ENCODE measurements at regions not wholly inside any gene's neighbourhood (a gene's known extent, or its start where the extent isn't known, plus 50 kb on each side); places are given as distances from the start of the nearest gene placed in this dataset.

DNA sequence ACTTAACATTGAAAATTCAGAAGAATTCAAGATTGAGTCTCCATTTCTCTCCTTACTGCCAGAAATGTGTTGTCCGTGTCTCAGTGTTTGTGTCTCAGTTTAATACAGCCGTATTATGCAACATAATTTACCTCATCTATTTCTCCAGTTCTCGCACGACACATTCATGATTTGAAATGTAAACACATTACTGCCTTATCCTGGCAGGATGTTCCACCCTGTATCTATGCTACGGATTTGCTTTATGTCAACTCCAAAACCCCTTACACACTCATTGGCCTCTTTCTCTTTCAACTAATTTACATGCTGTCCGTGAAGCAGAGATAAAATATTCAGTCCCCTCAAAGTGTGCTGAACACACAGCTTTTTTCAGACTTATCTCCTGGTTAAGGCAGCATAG, 653.7 kb upstream of the SEMA3D start:
- H3K9me3 Mint-ChIP-seq, result peaks cover 0 to 4% (median 0%) of the 10 kb centered on the region in 7 donors
- no peak for DNase-seq

DNA sequence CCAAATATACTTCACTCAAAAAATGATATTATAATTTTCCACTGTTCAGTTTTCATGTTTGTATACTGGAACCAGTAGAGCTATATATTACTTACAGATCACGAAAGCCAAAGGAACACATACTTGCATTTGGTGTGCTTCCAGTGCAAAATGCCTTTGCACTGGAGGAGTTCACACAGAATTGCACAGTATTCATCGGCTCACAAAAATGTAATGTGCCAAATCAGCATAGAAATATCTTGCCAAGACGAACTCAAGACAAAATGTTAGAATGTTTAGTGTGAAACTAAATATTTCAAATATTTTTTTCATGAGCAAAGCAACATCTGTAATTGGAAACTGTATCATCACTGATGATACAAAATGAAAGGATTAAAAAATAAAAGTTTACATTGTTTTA, 646.2 kb upstream of the SEMA3D start:
- no peaks in the 10 kb centered on the region for H3K9me3 Mint-ChIP-seq
- DNase-seq (no peak), ATAC-seq (ENCODE audit: low read depth in 2 of 2) (no peak)
- H3K4me3 Mint-ChIP-seq, result no peak overlapping the region
- no peaks in the 10 kb centered on the region for H3K27me3 Mint-ChIP-seq
- H3K4me1 Mint-ChIP-seq, result no peaks in the 10 kb centered on the region
- H3K36me3 Mint-ChIP-seq, result no peaks in the 10 kb centered on the region
- H3K27ac Mint-ChIP-seq, result no peak overlapping the region

More for the DNA sequence above, 653.7 kb upstream of the SEMA3D start:
- Mint-ChIP-seq H3K27me3 (no peaks in the 10 kb centered on the region), H3K36me3 (no peaks in the 10 kb centered on the region), H3K4me1 (no peaks in the 10 kb centered on the region), H3K27ac (peak overlapping the region in 1 of 6 donors; percentile 30), H3K4me3 (no peak overlapping the region)
- no peak for ATAC-seq (ENCODE audit: low read depth in 2 of 2)

DNA sequence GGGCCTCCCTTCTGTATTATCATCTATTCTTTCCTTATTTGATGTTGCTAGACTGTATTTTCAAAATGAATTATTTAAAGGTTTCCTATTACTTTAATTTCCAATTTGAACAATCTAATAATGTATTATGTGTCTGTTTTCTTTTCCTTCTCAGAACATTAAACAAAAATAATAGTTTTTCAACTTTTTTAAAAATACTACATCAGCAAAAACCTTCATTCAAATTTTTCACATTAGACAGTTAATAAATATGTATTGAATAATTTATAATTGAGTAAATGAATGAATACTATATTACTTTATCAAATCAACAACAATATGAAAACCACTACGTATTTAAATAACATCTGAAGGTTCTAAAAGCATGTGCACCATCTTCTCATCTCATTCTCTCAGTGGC, 644.1 kb upstream of the SEMA3D start:
- Mint-ChIP-seq H3K9me3 (peaks cover 0 to under 1% (median 0%) of the 10 kb centered on the region in 7 donors), H3K27ac (no peak overlapping the region), H3K4me1 (no peaks in the 10 kb centered on the region), H3K27me3 (no peaks in the 10 kb centered on the region), H3K36me3 (no peaks in the 10 kb centered on the region), H3K4me3 (no peak overlapping the region)
- DNase-seq (no peak), ATAC-seq (ENCODE audit: low read depth in 2 of 2) (no peak)

DNA sequence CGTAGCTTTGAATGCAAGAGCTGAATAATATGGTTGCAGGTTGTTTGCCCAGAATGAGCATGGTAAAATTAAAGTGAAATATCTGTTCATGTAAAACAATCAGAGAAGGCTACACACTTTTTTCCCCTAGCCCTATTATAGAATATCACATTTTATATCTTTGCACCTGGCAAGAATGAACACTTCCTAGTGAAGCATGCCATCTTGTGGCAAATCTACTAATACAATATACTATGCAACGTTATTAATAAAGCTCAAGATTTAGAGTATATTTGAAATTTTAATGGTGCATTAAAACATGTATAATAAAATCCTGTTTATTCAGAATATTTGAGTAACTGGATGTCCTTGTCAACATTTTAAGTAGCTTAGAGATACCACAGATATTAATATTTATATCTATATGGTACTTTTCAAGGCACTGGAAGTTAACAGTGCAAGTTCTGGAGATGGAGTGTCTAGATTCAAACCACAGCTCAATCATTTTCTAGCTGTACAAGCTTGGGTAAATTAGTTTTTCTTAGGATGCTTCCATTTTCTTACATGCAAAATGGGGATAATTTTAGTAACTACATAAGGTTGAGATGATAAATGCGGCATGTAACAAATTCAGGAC, 643.1 kb upstream of the SEMA3D start:
- DNase-seq (no peak), ATAC-seq (ENCODE audit: low read depth in 2 of 2) (no peak)
- Mint-ChIP-seq H3K4me1 (no peaks in the 10 kb centered on the region), H3K27ac (no peak overlapping the region), H3K27me3 (no peaks in the 10 kb centered on the region), H3K4me3 (no peak overlapping the region), H3K9me3 (peaks cover 0 to 1% (median 0%) of the 10 kb centered on the region in 7 donors), H3K36me3 (no peaks in the 10 kb centered on the region)

DNA sequence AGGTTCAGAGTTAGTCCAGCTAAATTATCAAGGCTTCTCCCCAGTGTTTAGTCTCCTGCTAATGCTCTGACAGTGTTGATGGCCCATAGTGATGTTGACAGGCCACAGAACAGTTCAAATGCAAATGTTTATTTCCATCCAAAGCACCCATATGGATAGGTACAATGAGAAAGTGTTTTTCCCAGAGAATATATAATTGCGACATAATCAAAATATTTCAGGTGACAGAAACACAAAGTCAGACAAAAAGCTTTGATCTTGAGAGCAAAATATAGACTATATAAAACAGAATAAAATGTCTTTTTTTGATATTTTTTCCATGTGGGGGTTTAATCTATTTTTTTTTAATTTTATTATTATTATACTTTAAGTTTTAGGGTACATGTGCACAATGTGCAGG, 642.3 kb upstream of the SEMA3D start:
- ATAC-seq (ENCODE audit: low read depth in 2 of 2) (no peak), DNase-seq (no peak)
- H3K9me3 Mint-ChIP-seq, result peaks cover 0 to 1% (median 0%) of the 10 kb centered on the region in 7 donors

DNA sequence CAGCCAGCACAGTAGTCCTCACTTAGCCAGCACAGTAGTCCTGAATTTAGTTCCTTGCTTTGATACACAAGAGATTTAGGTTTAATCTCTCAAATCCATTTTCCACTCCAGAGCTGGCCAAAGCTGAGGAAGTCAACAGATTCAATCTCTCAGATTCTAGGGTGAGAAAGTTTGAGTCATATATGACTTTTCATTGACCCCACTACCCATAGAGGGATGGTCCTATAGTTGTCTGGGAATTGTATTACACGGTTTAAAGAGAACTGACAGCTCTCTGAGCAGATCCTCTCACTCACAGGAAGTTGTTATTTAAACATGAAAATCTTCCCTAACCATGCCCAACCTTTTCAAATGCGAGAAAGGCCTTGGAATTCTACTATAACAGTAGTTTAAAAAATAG, 641.8 kb upstream of the SEMA3D start:
- Mint-ChIP-seq H3K27me3 (no peaks in the 10 kb centered on the region), H3K27ac (no peak overlapping the region), H3K36me3 (no peaks in the 10 kb centered on the region), H3K9me3 (peaks cover 0 to 1% (median 0%) of the 10 kb centered on the region in 7 donors), H3K4me3 (no peak overlapping the region), H3K4me1 (no peaks in the 10 kb centered on the region)
- no peak for ATAC-seq (ENCODE audit: low read depth in 2 of 2)
- DNase-seq, result no peak

More for the DNA sequence above, 642.3 kb upstream of the SEMA3D start:
- no peak overlapping the region for H3K4me3 Mint-ChIP-seq
- no peaks in the 10 kb centered on the region for H3K4me1 Mint-ChIP-seq
- no peaks in the 10 kb centered on the region for H3K36me3 Mint-ChIP-seq
- no peaks in the 10 kb centered on the region for H3K27me3 Mint-ChIP-seq
- H3K27ac Mint-ChIP-seq, result no peak overlapping the region

DNA sequence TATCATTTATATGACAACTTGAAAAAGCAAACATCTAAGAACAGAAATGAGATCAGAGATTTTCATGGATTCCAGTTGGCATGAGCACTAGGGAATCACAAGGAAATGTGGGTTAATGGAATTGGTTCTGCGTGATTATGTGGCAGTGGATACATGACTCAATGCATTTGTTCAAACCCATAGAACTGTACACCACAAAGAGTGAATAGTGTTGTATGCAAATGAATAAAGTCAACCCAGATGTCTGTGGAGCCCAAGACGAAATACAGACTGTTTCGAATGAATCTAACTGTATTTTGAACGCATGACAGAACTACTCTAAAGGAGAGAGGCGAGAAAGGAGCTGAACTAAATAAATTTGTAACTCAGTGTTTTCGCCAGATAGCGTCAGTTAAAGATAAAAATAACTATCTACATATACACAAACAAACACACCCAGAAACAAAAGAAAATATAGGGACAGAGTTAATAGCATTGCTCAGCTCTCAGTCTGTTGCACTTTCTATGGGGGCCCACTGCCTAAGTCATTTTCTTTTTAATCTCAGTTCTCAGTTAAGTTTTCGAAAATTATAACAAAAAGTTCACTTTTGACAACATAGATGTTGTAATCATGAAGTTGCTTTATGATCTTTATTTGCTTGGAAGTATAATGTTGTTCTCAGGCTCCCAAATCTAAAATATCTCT, 636.7 kb upstream of the SEMA3D start:
- Mint-ChIP-seq H3K9me3 (peaks cover 0 to 3% (median 0%) of the 10 kb centered on the region in 7 donors), H3K4me1 (no peaks in the 10 kb centered on the region), H3K27ac (no peak overlapping the region), H3K36me3 (no peaks in the 10 kb centered on the region), H3K27me3 (no peaks in the 10 kb centered on the region), H3K4me3 (no peak overlapping the region)
- ATAC-seq (ENCODE audit: low read depth in 2 of 2) (no peak), DNase-seq (no peak)

DNA sequence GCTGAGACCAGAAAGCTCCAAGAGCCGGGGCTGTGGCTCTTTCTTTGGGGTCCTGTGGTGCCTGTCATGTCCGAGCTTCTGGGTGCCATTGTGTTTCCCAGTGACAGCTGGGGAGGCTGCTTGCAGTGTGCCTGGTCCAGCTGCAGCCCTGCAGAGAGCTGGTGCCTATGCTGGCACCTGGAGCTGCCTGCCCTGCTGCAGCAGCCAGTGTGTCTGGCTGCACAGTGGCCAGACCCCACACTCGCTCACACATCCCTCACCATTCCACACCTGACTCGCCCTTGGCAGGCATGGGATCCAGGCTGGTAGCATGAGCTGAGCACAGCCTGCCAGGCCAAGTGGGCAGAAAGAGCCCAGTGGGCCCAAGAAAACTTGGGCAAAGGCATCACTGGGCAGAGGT, 635.1 kb upstream of the SEMA3D start:
- Mint-ChIP-seq H3K4me3 (no peak overlapping the region), H3K36me3 (no peaks in the 10 kb centered on the region), H3K4me1 (no peaks in the 10 kb centered on the region), H3K27me3 (no peaks in the 10 kb centered on the region), H3K9me3 (peaks cover 0 to 3% (median 0%) of the 10 kb centered on the region in 7 donors), H3K27ac (no peak overlapping the region)
- DNase-seq (no peak), ATAC-seq (ENCODE audit: low read depth in 2 of 2) (no peak)

DNA sequence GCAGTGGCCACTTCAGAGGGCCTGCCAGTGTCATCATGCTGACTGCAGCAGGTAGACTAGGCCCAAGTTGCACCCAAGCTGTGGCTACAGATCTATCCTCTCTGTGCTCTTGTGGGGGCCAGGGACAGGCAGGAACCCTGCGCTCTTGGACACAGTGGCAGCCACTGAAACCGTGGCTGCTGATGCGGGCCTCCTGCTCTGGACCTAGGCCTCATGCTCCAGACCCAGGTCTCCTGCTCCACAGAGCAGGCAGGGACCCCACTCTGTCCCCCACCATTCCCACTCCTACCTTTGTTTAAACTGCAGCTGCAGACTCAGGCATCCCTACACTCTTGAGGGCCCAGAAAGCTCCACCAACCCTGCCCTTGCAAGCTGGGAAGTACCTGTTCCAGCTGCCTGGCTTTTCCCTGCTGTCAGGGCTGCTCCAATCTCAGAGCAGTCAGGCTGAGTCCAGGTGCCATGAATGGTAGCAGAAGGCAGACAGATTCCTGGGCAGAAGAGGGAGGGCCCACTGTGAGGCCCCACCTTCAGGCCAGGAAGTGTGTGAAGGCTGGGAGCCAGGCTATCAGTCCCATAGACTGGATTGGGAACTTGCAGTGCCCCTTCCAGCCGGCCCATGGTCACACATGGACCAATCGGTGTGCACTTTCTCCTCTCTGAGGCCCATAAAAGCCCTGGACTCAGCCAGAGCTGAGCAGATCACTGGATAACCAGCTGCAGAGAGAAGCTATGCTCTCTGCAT, 634.0 kb upstream of the SEMA3D start:
- H3K9me3 Mint-ChIP-seq, result peaks cover 0 to 3% (median 0%) of the 10 kb centered on the region in 7 donors
- DNase-seq (no peak), ATAC-seq (ENCODE audit: low read depth in 2 of 2) (no peak)
- no peaks in the 10 kb centered on the region for H3K4me1 Mint-ChIP-seq
- H3K4me3 Mint-ChIP-seq, result no peak overlapping the region
- H3K27ac Mint-ChIP-seq, result no peak overlapping the region
- H3K36me3 Mint-ChIP-seq, result no peaks in the 10 kb centered on the region
- H3K27me3 Mint-ChIP-seq, result no peaks in the 10 kb centered on the region

DNA sequence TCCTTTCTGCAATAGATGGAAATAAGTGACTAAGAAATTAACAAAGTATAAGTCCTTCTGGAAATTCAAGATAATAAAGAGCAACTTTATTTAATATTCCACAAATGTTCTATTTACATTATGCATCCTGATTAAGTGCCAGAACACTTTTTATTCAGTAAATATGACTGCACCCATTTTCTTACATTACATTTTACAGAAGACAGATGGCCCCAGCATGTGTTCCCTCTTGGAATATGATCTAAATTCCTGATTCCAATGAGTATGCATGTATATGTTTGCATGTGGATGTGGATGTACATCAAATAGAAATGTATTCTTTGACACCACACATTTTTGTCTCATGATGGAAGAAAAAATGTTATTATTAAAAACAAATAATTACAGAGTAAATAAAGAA, 628.7 kb upstream of the SEMA3D start:
- H3K36me3 Mint-ChIP-seq, result no peaks in the 10 kb centered on the region
- no peaks in the 10 kb centered on the region for H3K4me1 Mint-ChIP-seq
- ATAC-seq (ENCODE audit: low read depth in 2 of 2) (no peak), DNase-seq (no peak)
- H3K27me3 Mint-ChIP-seq, result no peaks in the 10 kb centered on the region
- H3K4me3 Mint-ChIP-seq, result no peak overlapping the region
- H3K27ac Mint-ChIP-seq, result no peak overlapping the region
- H3K9me3 Mint-ChIP-seq, result peaks cover 0 to 2% (median 0%) of the 10 kb centered on the region in 7 donors

DNA sequence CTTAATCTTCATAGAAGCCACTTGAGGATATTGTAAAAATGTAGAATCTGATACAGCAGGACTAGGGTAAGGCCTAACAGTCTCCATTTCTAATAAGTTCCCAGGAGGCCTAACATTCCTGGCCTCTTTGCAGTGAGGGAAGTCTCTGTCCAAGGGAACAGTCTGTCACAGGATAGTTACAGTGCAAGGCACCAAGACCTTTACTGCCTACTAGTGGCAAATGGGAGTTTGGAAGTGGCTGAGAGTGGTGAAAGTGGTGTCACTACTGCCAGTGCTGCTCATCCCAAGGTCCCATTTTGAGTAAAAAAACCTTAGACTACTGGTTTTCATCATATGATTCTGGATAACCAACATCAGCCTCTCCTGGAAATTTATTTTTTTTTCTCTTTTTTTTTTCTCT, 619.5 kb upstream of the SEMA3D start:
- Mint-ChIP-seq H3K4me1 (no peaks in the 10 kb centered on the region), H3K4me3 (no peak overlapping the region), H3K27ac (no peak overlapping the region), H3K27me3 (no peaks in the 10 kb centered on the region), H3K36me3 (no peaks in the 10 kb centered on the region), H3K9me3 (peaks cover 0 to 4% (median 0%) of the 10 kb centered on the region in 7 donors)
- DNase-seq, result no peak
- no peak for ATAC-seq (ENCODE audit: low read depth in 2 of 2)

DNA sequence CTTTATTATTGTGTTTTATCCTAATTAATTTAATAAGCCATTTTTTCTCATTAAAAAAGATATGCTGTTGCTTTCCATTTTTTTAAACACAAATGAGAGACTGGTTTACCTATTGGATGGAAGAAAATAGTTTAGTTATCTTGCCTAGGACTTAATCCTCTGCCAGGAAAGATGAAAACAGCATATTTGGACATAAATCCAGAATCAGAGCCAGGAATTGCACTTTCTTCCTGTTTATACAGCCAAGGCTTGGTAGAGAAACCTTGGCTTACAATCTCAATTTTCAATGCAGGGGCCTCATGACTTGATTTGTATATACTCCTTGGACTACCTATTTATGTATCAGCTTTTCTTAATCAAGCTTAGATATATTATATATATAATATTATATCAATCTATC, 618.8 kb upstream of the SEMA3D start:
- H3K27me3 Mint-ChIP-seq, result no peaks in the 10 kb centered on the region
- H3K9me3 Mint-ChIP-seq, result peaks cover 0 to 4% (median 0%) of the 10 kb centered on the region in 7 donors
- no peak overlapping the region for H3K27ac Mint-ChIP-seq
- no peak overlapping the region for H3K4me3 Mint-ChIP-seq
- H3K36me3 Mint-ChIP-seq, result no peaks in the 10 kb centered on the region
- DNase-seq, result no peak
- H3K4me1 Mint-ChIP-seq, result no peaks in the 10 kb centered on the region
- ATAC-seq (ENCODE audit: low read depth in 2 of 2), result no peak

DNA sequence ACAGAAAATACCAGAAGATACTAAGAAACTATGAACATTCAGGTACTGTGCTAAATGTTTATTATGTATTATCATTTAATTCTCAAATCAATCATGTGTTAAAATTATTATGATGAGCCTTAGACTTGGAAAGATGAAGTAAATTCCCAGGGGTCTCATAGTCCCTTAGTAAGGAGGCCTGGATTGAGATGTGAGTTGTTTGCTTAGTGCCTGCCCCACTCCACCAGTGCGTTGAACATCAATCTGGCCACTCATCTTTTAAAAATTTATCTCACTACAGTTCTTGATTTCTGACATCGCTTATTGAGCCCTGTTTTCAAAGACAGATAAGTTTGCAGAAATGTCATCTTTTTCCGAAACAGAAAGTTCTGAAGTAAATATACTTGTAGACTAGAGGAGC, 618.4 kb upstream of the SEMA3D start:
- H3K36me3 Mint-ChIP-seq, result no peaks in the 10 kb centered on the region
- no peak for ATAC-seq (ENCODE audit: low read depth in 2 of 2)
- H3K4me3 Mint-ChIP-seq, result no peak overlapping the region
- no peaks in the 10 kb centered on the region for H3K4me1 Mint-ChIP-seq
- DNase-seq, result no peak
- no peak overlapping the region for H3K27ac Mint-ChIP-seq
- no peaks in the 10 kb centered on the region for H3K27me3 Mint-ChIP-seq
- H3K9me3 Mint-ChIP-seq, result peaks cover 0 to 4% (median 0%) of the 10 kb centered on the region in 7 donors

DNA sequence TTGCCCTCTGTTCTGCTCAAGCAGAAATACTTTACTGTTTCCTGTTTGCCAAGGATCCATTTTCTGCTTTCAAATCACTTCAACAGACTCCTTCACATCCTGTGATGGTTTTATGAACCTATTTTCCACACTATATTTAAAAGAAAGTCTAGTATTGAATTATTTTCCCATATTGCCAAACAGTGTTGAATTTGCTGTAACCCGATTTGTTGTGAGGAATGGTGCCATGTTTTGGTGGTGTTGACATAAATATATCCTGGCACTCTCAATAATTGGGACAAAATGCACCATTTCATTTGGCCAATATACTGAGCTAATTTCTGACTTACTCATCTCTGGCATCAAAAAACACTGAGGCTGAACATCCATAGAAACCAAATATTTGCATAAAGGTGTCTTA, 615.4 kb upstream of the SEMA3D start:
- Mint-ChIP-seq H3K4me1 (no peaks in the 10 kb centered on the region), H3K27me3 (no peaks in the 10 kb centered on the region), H3K4me3 (no peak overlapping the region), H3K36me3 (no peaks in the 10 kb centered on the region), H3K27ac (no peak overlapping the region), H3K9me3 (peaks cover 0 to 5% (median 0%) of the 10 kb centered on the region in 7 donors)
- ATAC-seq (ENCODE audit: low read depth in 2 of 2) (no peak), DNase-seq (no peak)
